ENCODE measurements at regions not wholly inside any gene's neighbourhood (a gene's known extent, or its start where the extent isn't known, plus 50 kb on each side); places are given as distances from the start of the nearest gene placed in this dataset.

- TF ChIP-seq POLR2A (IDR thresholded peaks at IDR 0.05) = no peak
- TF ChIP-seq CTCF (IDR thresholded peaks at IDR 0.05) = no peak
- Histone ChIP-seq H3K27me3 (no peaks in the 10 kb centered on the region), H3K4me1 (replicated peaks in 1 of 2) (no peaks in the 10 kb centered on the region), H3K36me3 (replicated peaks in 1 of 2) (no peaks in the 10 kb centered on the region), H3K27ac (no peak overlapping the region), H3K4me3 (no peak overlapping the region), H3K9me3 (replicated peaks in 1 of 3) (peaks cover 0 to 15% (median 0%) of the 10 kb centered on the region in 3 donors)
- intact Hi-C loops (cut with DNase I) = no loop called here
- WGBS, 4 donors = 4 to 92% methylated on average over 1 of the region's 1 CpG; no CpG with 5 or more reads in 2 of the 4 donors
- no peak for DNase-seq
These were observed 54.9 kb upstream of the NAMPT start for GRCh38 chr7:106339513-106340246.

- H3K27me3 ChIP-seq = no peaks in the 10 kb centered on the region
- H3K9me3 ChIP-seq (replicated peaks in 1 of 3) = peaks cover 0 to 15% (median 0%) of the 10 kb centered on the region in 3 donors
- no peaks in the 10 kb centered on the region for H3K36me3 ChIP-seq (replicated peaks in 1 of 2)
- H3K4me1 ChIP-seq (replicated peaks in 1 of 2) = no peaks in the 10 kb centered on the region
- no peak overlapping the region for H3K27ac ChIP-seq
- H3K4me3 ChIP-seq = no peak overlapping the region
- intact Hi-C loops (cut with DNase I) = no loop called here
- no peak for DNase-seq
- WGBS, 4 donors = 60 to 74% (median 66%) methylated on average over 2 of the region's 2 CpGs
- TF ChIP-seq CTCF (IDR thresholded peaks at IDR 0.05) = no peak
- TF ChIP-seq POLR2A (IDR thresholded peaks at IDR 0.05) = no peak
These were observed 53.0 kb upstream of the NAMPT start for GRCh38 chr7:106337754-106338153.

GRCh38 chr7:106335814-106336213 lies 51.0 kb upstream of the NAMPT start:
- H3K27ac ChIP-seq = no peak overlapping the region
- intact Hi-C loops (cut with DNase I) = no loop called here
- DNase-seq = no peak
- no peaks in the 10 kb centered on the region for H3K4me1 ChIP-seq (replicated peaks in 1 of 2)
- H3K4me3 ChIP-seq = no peak overlapping the region
- H3K36me3 ChIP-seq (replicated peaks in 1 of 2) = no peaks in the 10 kb centered on the region
- TF ChIP-seq POLR2A (IDR thresholded peaks at IDR 0.05) = no peak
- no peak for TF ChIP-seq CTCF (IDR thresholded peaks at IDR 0.05)
- H3K9me3 ChIP-seq (replicated peaks in 1 of 3) = peaks cover 0 to 15% (median 0%) of the 10 kb centered on the region in 3 donors
- H3K27me3 ChIP-seq = no peaks in the 10 kb centered on the region
